Fibroblast of lung (primary cell): ENCODE measurements at regions not wholly inside any gene's neighbourhood (a gene's known extent, or its start where the extent isn't known, plus 50 kb on each side); places are given as distances from the start of the nearest gene placed in this dataset.

Source experiments
- DNase-seq, 2 donors: peaks; one replicate each; pipeline versions ENCODE4 v3.0.0 to v3.0.0-alpha.2; 2010; ENCODE audit warnings: low read depth in 2 of 2
- H2AFZ ChIP-seq: 2 replicates; pipeline ENCODE4 v1.5.1; 2012; ENCODE audit warnings: low read length, control low read depth, inconsistent platforms
- H3K27ac ChIP-seq: 2 replicates; pipeline ENCODE4 v1.5.1; 2011; ENCODE audit warnings: low read length, control low read depth; ENCODE audit not compliant: insufficient read depth
- H3K27me3 ChIP-seq: 2 replicates; pipeline ENCODE4 v1.5.1; 2011; ENCODE audit warnings: mild to moderate bottlenecking, low read length; ENCODE audit not compliant: control insufficient read depth, insufficient read depth
- H3K36me3 ChIP-seq: 2 replicates; pipeline ENCODE4 v1.5.1; 2011; ENCODE audit warnings: low read length; ENCODE audit not compliant: control insufficient read depth, insufficient read depth
- H3K4me1 ChIP-seq: 2 replicates; pipeline ENCODE4 v1.5.1; 2011; ENCODE audit warnings: low read length; ENCODE audit not compliant: control insufficient read depth, insufficient read depth; ENCODE audit errors: extremely low read depth
- H3K4me2 ChIP-seq: 2 replicates; pipeline ENCODE4 v1.5.1; 2011; ENCODE audit warnings: low read length, control low read depth; ENCODE audit not compliant: insufficient read depth; ENCODE audit errors: extremely low read depth
- H3K4me3 ChIP-seq, 4 experiments: fragments of 200-600 bp in 1 of 4; sonication (generic) in 1 of 4; replicated peaks in 1 of 4; 2 replicates each; pipeline ENCODE4 v1.5.1; 2011 to 2016; ENCODE audit warnings: low read length in 4 of 4, low read depth in 3 of 4, mild to moderate bottlenecking in 3 of 4, control low read depth in 2 of 4, inconsistent platforms in 1 of 4, mixed read lengths in 1 of 4; ENCODE audit not compliant: insufficient read depth in 1 of 4; ENCODE audit errors: control extremely low read depth in 1 of 4
- H3K79me2 ChIP-seq: 2 replicates; pipeline ENCODE4 v1.5.1; 2012; ENCODE audit warnings: mild to moderate bottlenecking, low read length, inconsistent platforms; ENCODE audit not compliant: control insufficient read depth, insufficient read depth
- H3K9ac ChIP-seq: 2 replicates; pipeline ENCODE4 v1.5.1; 2011; ENCODE audit warnings: mild to moderate bottlenecking, low read length, control low read depth; ENCODE audit not compliant: insufficient read depth
- H3K9me3 ChIP-seq: 2 replicates; pipeline ENCODE4 v1.5.1; 2012; ENCODE audit warnings: low read depth, low read length; ENCODE audit not compliant: control insufficient read depth, insufficient read depth
- H4K20me1 ChIP-seq: 2 replicates; pipeline ENCODE4 v1.5.1; 2011; ENCODE audit warnings: low read length; ENCODE audit not compliant: control insufficient read depth, insufficient read depth; ENCODE audit errors: extremely low read depth
- CTCF ChIP-seq, 2 donors: IDR thresholded peaks in 1 of 2; conservative IDR thresholded peaks in 1 of 2; 1 replicate in 1 of 2; 2 replicates in 1 of 2; pipeline ENCODE4 v1.5.1; 2011 to 2012; ENCODE audit warnings: low read length in 2 of 2, control low read depth in 1 of 2, inconsistent platforms in 1 of 2, low read depth in 1 of 2, mild to moderate bottlenecking in 1 of 2
- EZH2 ChIP-seq: IDR thresholded peaks from 2 replicates; pipeline ENCODE4 v1.5.1; 2012; ENCODE audit warnings: low read length, control low read depth, mild to moderate bottlenecking; ENCODE audit errors: missing control alignments

DNA sequence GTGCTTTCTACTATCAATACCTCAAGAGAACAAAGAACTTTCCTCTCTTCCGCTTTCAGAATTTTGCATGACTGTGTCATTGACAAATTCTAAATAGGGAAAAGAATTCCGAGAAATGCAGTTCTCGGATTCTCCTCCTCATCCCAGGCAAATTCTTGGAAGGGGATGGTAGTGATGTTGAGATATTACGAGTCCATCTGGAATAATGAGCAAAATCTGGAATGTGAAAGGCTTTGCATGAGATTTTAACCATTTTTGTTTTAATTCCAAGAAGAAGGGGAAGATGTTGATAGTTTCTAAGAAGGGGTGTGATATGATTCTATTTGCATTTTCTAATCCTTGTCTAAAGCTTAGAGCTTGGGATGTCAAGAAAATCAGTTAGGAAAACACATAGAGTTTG lies 127.1 kb upstream of the DOCK10 start:
- Histone ChIP-seq H3K36me3 (no peaks in the 10 kb centered on the region), H3K4me2 (no peak overlapping the region), H3K9ac (no peak overlapping the region), H3K4me3 (no peak overlapping the region), H3K79me2 (no peaks in the 10 kb centered on the region), H3K27me3 (no peaks in the 10 kb centered on the region), H4K20me1 (no peaks in the 10 kb centered on the region), H3K4me1 (peaks cover 3% of the 10 kb centered on the region), H3K27ac (no peak overlapping the region), H3K9me3 (no peaks in the 10 kb centered on the region), H2AFZ (no peak overlapping the region)
- no peak for DNase-seq
- TF ChIP-seq CTCF (conservative IDR thresholded peaks at IDR 0.05 in 1 of 2, IDR thresholded peaks at IDR 0.05 in 1 of 2; ENCODE audit: low read depth in 1 of 2, low read length in 2 of 2) = no peak
- TF ChIP-seq EZH2 = no peak

DNA sequence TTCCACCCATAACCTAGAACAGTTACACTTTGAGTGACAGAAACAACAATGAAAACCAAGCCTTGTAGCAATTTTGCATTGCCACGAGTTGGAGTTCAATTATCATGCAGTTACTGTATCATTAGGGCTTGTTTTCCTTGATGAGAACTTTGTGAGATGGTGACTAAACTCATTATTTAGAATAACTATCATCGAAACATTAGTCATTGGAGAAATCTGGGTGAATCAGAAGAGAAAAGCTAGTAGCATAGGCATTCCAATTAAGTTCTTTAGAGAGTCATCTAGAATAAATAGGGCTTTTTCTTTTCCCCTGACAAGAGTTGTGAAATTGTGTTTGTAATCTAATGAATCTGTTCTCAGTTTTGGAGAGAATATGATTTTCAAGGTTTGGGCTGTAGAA lies 122.8 kb upstream of the DOCK10 start:
- Histone ChIP-seq H3K79me2 (no peaks in the 10 kb centered on the region), H3K4me2 (peak overlapping the region; percentile 27), H3K27ac (no peak overlapping the region), H3K36me3 (no peaks in the 10 kb centered on the region), H3K4me3 (no peak overlapping the region), H3K9ac (no peak overlapping the region), H4K20me1 (no peaks in the 10 kb centered on the region), H2AFZ (no peak overlapping the region), H3K27me3 (no peaks in the 10 kb centered on the region), H3K4me1 (peaks cover 3% of the 10 kb centered on the region), H3K9me3 (no peaks in the 10 kb centered on the region)
- DNase-seq = peak; percentile 31 to 61
- TF ChIP-seq CTCF (conservative IDR thresholded peaks at IDR 0.05 in 1 of 2, IDR thresholded peaks at IDR 0.05 in 1 of 2; ENCODE audit: low read depth in 1 of 2, low read length in 2 of 2) (no peak), EZH2 (no peak)

- Histone ChIP-seq H3K79me2 (no peaks in the 10 kb centered on the region), H4K20me1 (no peaks in the 10 kb centered on the region), H3K4me2 (peak overlapping the region; percentile 27), H3K27ac (no peak overlapping the region), H3K4me3 (no peak overlapping the region), H3K9ac (no peak overlapping the region), H3K4me1 (peaks cover 3% of the 10 kb centered on the region), H3K27me3 (no peaks in the 10 kb centered on the region), H3K36me3 (no peaks in the 10 kb centered on the region), H3K9me3 (no peaks in the 10 kb centered on the region), H2AFZ (no peak overlapping the region)
- TF ChIP-seq CTCF (conservative IDR thresholded peaks at IDR 0.05 in 1 of 2, IDR thresholded peaks at IDR 0.05 in 1 of 2; ENCODE audit: low read depth in 1 of 2, low read length in 2 of 2) (no peak), EZH2 (no peak)
- peak in 1 of 2 donors; percentile 0 for DNase-seq
Measured at GRCh38 chr2:225164401-225165050, 122.3 kb upstream of the DOCK10 start.
